Endothelial cell of umbilical vein (primary cell): ENCODE measurements at regions not wholly inside any gene's neighbourhood (a gene's known extent, or its start where the extent isn't known, plus 50 kb on each side); places are given as distances from the start of the nearest gene placed in this dataset.

Experiments
- BruUV-seq: library from RNA; stranded (reverse); fragments of 400-500 nt; replicated peaks from 2 replicates; lab custom pipeline; 2021; lab: Mats Ljungman, UMichigan
- CTCF ChIA-PET: fragments of 300-600, 350-600 bp; sonication (Branson Sonifier 250); formaldehyde crosslinking; loops from one replicate; lab custom pipeline; 2021; ENCODE audit warnings: antibody characterized with exemption, inconsistent platforms; lab: Charles Lee
- POLR2A ChIA-PET: fragments of 300-600, 350-600 bp; sonication (Branson Sonifier 250); formaldehyde crosslinking; loops from one replicate; lab custom pipeline; 2021; ENCODE audit warnings: antibody characterized with exemption, inconsistent platforms; lab: Charles Lee
- DNase-seq: peaks from one replicate; pipeline ENCODE4 v3.0.0-alpha.2; 2011; ENCODE audit warnings: low read depth, low spot score
- FAIRE-seq: peaks from 2 replicates; lab custom pipeline; 2011; peaks lifted over from hg19 to GRCh38; lab: Jason Lieb, UNC
- H2AFZ ChIP-seq: 2 replicates; pipeline ENCODE4 v1.6.0; 2012; ENCODE audit warnings: low read depth, low read length, control low read depth, inconsistent platforms
- H3K27ac ChIP-seq: 2 replicates; pipeline ENCODE4 v1.5.1; 2011; ENCODE audit warnings: low read depth, mild to moderate bottlenecking, control low read depth, low read length, moderate library complexity; ENCODE audit not compliant: insufficient read depth
- H3K27me3 ChIP-seq, 2 experiments: 2 replicates each; pipeline versions ENCODE4 v1.6.0 to v1.6.1; 2011; ENCODE audit warnings: low read length in 2 of 2, mixed read lengths in 1 of 2; ENCODE audit not compliant: control insufficient read depth in 2 of 2, insufficient read depth in 2 of 2
- H3K36me3 ChIP-seq, 2 experiments: 2 replicates in 1 of 2; 3 replicates in 1 of 2; pipeline ENCODE4 v1.5.1; 2011; ENCODE audit warnings: low read length in 2 of 2, mild to moderate bottlenecking in 1 of 2, moderate library complexity in 1 of 2; ENCODE audit not compliant: control insufficient read depth in 2 of 2, insufficient read depth in 2 of 2; ENCODE audit errors: extremely low read depth in 1 of 2
- H3K4me1 ChIP-seq: 3 replicates; pipeline ENCODE4 v1.5.1; 2011; ENCODE audit warnings: mild to moderate bottlenecking, low read length; ENCODE audit not compliant: control insufficient read depth, insufficient read depth; ENCODE audit errors: extremely low read depth
- H3K4me2 ChIP-seq: 2 replicates; pipeline ENCODE4 v1.6.1; 2011; ENCODE audit warnings: low read length, control low read depth, mixed read lengths; ENCODE audit not compliant: insufficient read depth
- H3K4me3 ChIP-seq, 3 experiments: fragments of 200-600 bp in 1 of 3; sonication (generic), shearing (Covaris generic) in 1 of 3; replicated peaks in 1 of 3; 2 replicates each; pipeline ENCODE4 v1.5.1; 2011 to 2016; ENCODE audit warnings: control low read depth in 3 of 3, low read length in 3 of 3, mild to moderate bottlenecking in 2 of 3, inconsistent platforms in 1 of 3, low read depth in 1 of 3, moderate library complexity in 1 of 3; ENCODE audit not compliant: insufficient read depth in 1 of 3
- H3K79me2 ChIP-seq: 2 replicates; pipeline ENCODE4 v1.6.0; 2012; ENCODE audit warnings: low read length, inconsistent platforms; ENCODE audit not compliant: control insufficient read depth, insufficient read depth
- H3K9ac ChIP-seq: replicated peaks from 2 replicates; pipeline ENCODE3; 2011; ENCODE audit warnings: low read length, control low read depth; ENCODE audit not compliant: insufficient read depth; ENCODE audit errors: extremely low read depth
- H3K9me1 ChIP-seq: replicated peaks from 3 replicates; pipeline ENCODE4 v1.6.0; 2011; ENCODE audit warnings: mild to moderate bottlenecking, low read length; ENCODE audit not compliant: control insufficient read depth, insufficient read depth; ENCODE audit errors: extremely low read depth
- H3K9me3 ChIP-seq: replicated peaks from 2 replicates; pipeline ENCODE4 v1.5.1; 2012; ENCODE audit warnings: low read length, inconsistent platforms; ENCODE audit not compliant: control insufficient read depth, insufficient read depth
- H4K20me1 ChIP-seq: replicated peaks from 2 replicates; pipeline ENCODE3; 2011; ENCODE audit warnings: mild to moderate bottlenecking, low read length; ENCODE audit not compliant: control insufficient read depth, insufficient read depth; ENCODE audit errors: extremely low read depth
- POLR2A ChIP-seq: IDR thresholded peaks from 2 replicates; pipeline ENCODE4 v1.6.1; 2012; ENCODE audit warnings: low read depth, mild to moderate bottlenecking, control low read depth, low read length
- POLR2AphosphoS5 ChIP-seq: IDR thresholded peaks from 2 replicates; pipeline ENCODE4 v1.6.1; 2012; ENCODE audit warnings: low read depth, mild to moderate bottlenecking, control low read depth, low read length, moderate library complexity; ENCODE audit not compliant: insufficient read depth
- dilution Hi-C: fragments of 300-500 bp; cut with MboI; formaldehyde crosslinking; loops from one replicate; pipeline ENCODE4 v1.15.0; 2019; ENCODE audit warnings: low sequenced_read_pairs; ENCODE audit not compliant: extremely low pct_ligation_motif_present
- intact Hi-C: fragments of 100-400 bp; cut with micrococcal nuclease; formaldehyde crosslinking; loops from one replicate; pipeline ENCODE4 v1.10.0; 2022

GRCh38 chr4:132312521-132312920 lies 836.6 kb upstream of the PCDH10 start:
- Histone ChIP-seq H3K27me3 (no peaks in the 10 kb centered on the region), H3K9me3 (no peaks in the 10 kb centered on the region), H3K4me2 (no peak overlapping the region), H3K36me3 (no peaks in the 10 kb centered on the region), H3K9ac (no peak overlapping the region), H3K4me3 (no peak overlapping the region), H4K20me1 (no peaks in the 10 kb centered on the region), H3K79me2 (no peaks in the 10 kb centered on the region), H3K27ac (no peak overlapping the region), H3K4me1 (no peaks in the 10 kb centered on the region), H3K9me1 (no peaks in the 10 kb centered on the region), H2AFZ (no peak overlapping the region)
- POLR2A ChIA-PET: no interaction called here
- intact Hi-C loops (no loop called here), dilution Hi-C loops (no loop called here)
- CTCF ChIA-PET: no interaction called here
- no peak for FAIRE-seq
- BruUV-seq: no TSS peak
- no peak for DNase-seq
- no peak for TF ChIP-seq POLR2AphosphoS5
- no peak for TF ChIP-seq POLR2A

GRCh38 chr4:132313852-132314251 lies 835.2 kb upstream of the PCDH10 start:
- Histone ChIP-seq H4K20me1 (no peaks in the 10 kb centered on the region), H3K9me3 (no peaks in the 10 kb centered on the region), H2AFZ (no peak overlapping the region), H3K4me2 (no peak overlapping the region), H3K4me3 (no peak overlapping the region), H3K27me3 (no peaks in the 10 kb centered on the region), H3K9ac (no peak overlapping the region), H3K9me1 (no peaks in the 10 kb centered on the region), H3K79me2 (no peaks in the 10 kb centered on the region), H3K4me1 (no peaks in the 10 kb centered on the region), H3K36me3 (no peaks in the 10 kb centered on the region), H3K27ac (no peak overlapping the region)
- dilution Hi-C loops (no loop called here), intact Hi-C loops (no loop called here)
- POLR2A ChIA-PET: no interaction called here
- TF ChIP-seq POLR2A: no peak
- CTCF ChIA-PET: no interaction called here
- no peak for DNase-seq
- no peak for FAIRE-seq
- no TSS peak for BruUV-seq
